ENCODE measurements at regions not wholly inside any gene's neighbourhood (a gene's known extent, or its start where the extent isn't known, plus 50 kb on each side); places are given as distances from the start of the nearest gene placed in this dataset.

GRCh38 chr1:214826619-214827018, 223.6 kb downstream of the CENPF start:
- no peak for ATAC-seq (ENCODE audit: low read depth)
- H4K20me1 ChIP-seq (ENCODE audit: insufficient read depth, low read length): no peaks in the 10 kb centered on the region
- no peak for TF ChIP-seq SMC3 (IDR thresholded peaks at IDR 0.05; ENCODE audit: low read depth, low read length)
- no peak for TF ChIP-seq NFE2L2 (IDR thresholded peaks at IDR 0.05; ENCODE audit: low read depth, low read length)
- TF ChIP-seq RFX5 (IDR thresholded peaks at IDR 0.05; ENCODE audit: low read depth, low read length): no peak
- TF ChIP-seq RCOR1 (IDR thresholded peaks at IDR 0.05; ENCODE audit: insufficient replicate concordance, low read length): no peak
- TF ChIP-seq MAFK (IDR thresholded peaks at IDR 0.05; ENCODE audit: low read depth, low read length): no peak
- no peak for TF ChIP-seq POLR2A (IDR thresholded peaks at IDR 0.05; ENCODE audit: low read depth, low read length)
- TF ChIP-seq, protein P1, sequence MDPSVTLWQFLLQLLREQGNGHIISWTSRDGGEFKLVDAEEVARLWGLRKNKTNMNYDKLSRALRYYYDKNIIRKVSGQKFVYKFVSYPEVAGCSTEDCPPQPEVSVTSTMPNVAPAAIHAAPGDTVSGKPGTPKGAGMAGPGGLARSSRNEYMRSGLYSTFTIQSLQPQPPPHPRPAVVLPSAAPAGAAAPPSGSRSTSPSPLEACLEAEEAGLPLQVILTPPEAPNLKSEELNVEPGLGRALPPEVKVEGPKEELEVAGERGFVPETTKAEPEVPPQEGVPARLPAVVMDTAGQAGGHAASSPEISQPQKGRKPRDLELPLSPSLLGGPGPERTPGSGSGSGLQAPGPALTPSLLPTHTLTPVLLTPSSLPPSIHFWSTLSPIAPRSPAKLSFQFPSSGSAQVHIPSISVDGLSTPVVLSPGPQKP (IDR thresholded peaks at IDR 0.05; ENCODE audit: borderline replicate concordance, low read depth, low read length): no peak
- TF ChIP-seq, protein P2, sequence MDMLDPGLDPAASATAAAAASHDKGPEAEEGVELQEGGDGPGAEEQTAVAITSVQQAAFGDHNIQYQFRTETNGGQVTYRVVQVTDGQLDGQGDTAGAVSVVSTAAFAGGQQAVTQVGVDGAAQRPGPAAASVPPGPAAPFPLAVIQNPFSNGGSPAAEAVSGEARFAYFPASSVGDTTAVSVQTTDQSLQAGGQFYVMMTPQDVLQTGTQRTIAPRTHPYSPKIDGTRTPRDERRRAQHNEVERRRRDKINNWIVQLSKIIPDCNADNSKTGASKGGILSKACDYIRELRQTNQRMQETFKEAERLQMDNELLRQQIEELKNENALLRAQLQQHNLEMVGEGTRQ (IDR thresholded peaks at IDR 0.05; ENCODE audit: low read depth, low read length): no peak
- TF ChIP-seq CHD1 (IDR thresholded peaks at IDR 0.05; ENCODE audit: low read depth, low read length): no peak
- TF ChIP-seq MAZ (IDR thresholded peaks at IDR 0.05; ENCODE audit: borderline replicate concordance, low read depth, low read length): no peak
- no peak for TF ChIP-seq RAD21 (IDR thresholded peaks at IDR 0.05; ENCODE audit: low read length)
- no peak for TF ChIP-seq CEBPB (IDR thresholded peaks at IDR 0.05; ENCODE audit: low read depth, low read length)
- TF ChIP-seq FOS (IDR thresholded peaks at IDR 0.05; ENCODE audit: low read depth, low read length): no peak
- no peak for TF ChIP-seq CTCF (conservative IDR thresholded peaks at IDR 0.05; ENCODE audit: low read depth, low read length)
- no peak for TF ChIP-seq MXI1 (IDR thresholded peaks at IDR 0.05; ENCODE audit: borderline replicate concordance, low read depth, low read length)
- no peak for TF ChIP-seq BHLHE40 (IDR thresholded peaks at IDR 0.05; ENCODE audit: low read depth, low read length)
- H3K14ac ChIP-seq (replicated peaks; ENCODE audit: low read depth, low read length): no peak overlapping the region
- H2AFZ ChIP-seq (replicated peaks; ENCODE audit: low read length, poor library complexity): no peak overlapping the region
- H2AK9ac ChIP-seq (replicated peaks; ENCODE audit: low read depth, low read length, poor library complexity): no peak overlapping the region
- H3K79me1 ChIP-seq (ENCODE audit: low read depth in 1 of 2, low read length in 2 of 2): no peaks in the 10 kb centered on the region
- no peak overlapping the region for H3K27ac ChIP-seq (ENCODE audit: insufficient read depth, low read length)
- no peak overlapping the region for H4K91ac ChIP-seq (ENCODE audit: insufficient read depth, low read depth, low read length)
- H2BK5ac ChIP-seq (ENCODE audit: low read depth, low read length, poor library complexity, severe bottlenecking): no peak overlapping the region
- H3K27me3 ChIP-seq (ENCODE audit: control insufficient read depth, insufficient read depth, low read length): no peaks in the 10 kb centered on the region
- H4K5ac ChIP-seq (ENCODE audit: low read depth, low read length): no peak overlapping the region
- no peaks in the 10 kb centered on the region for H3K36me3 ChIP-seq (ENCODE audit: control insufficient read depth, insufficient read depth, low read length)
- no peak overlapping the region for H3K56ac ChIP-seq (ENCODE audit: extremely low read depth, insufficient read depth, low read length)
- no peak overlapping the region for H2BK120ac ChIP-seq (ENCODE audit: low read depth, low read length)
- no peak overlapping the region for H3K18ac ChIP-seq (ENCODE audit: low read depth, low read length)
- no peak overlapping the region for H2BK20ac ChIP-seq (ENCODE audit: low read depth, low read length)
- 80% methylated on average over 1 of the region's 4 CpGs; no CpG with 5 or more reads in 1 of the 2 experiments for WGBS, 2 experiments (ENCODE audit: extremely low coverage in 2 of 2, insufficient read length in 1 of 2)
- BruUV-seq (replicated peaks): no TSS peak
- CTCF ChIA-PET: no interaction called here
- dilution Hi-C loops (cut with HindIII; ENCODE audit: low sequenced_read_pairs, unreplicated experiment) (no loop called here), intact Hi-C loops (cut with micrococcal nuclease) (no loop called here), in situ Hi-C loops (cut with MboI; ENCODE audit: low sequenced_read_pairs) (no loop called here)
- no peak for DNase-seq
- H3K4me1 ChIP-seq (ENCODE audit: control insufficient read depth, insufficient read depth, low read length): no peaks in the 10 kb centered on the region
- H3K9me1 ChIP-seq (ENCODE audit: insufficient read depth, low read length): no peaks in the 10 kb centered on the region
- no peak overlapping the region for H3K4ac ChIP-seq (ENCODE audit: low read depth, low read length)
- H3K4me2 ChIP-seq (ENCODE audit: low read depth, low read length): no peak overlapping the region
- POLR2A ChIA-PET (ENCODE audit: unreplicated experiment): no interaction called here
- H2BK15ac ChIP-seq (ENCODE audit: low read depth, low read length): no peak overlapping the region
- no peaks in the 10 kb centered on the region; the same call in 1 of the 2 replicates for H3K9me3 ChIP-seq (ENCODE audit: control insufficient read depth, insufficient read depth, low read length)
- H2AK5ac ChIP-seq (ENCODE audit: low read depth, low read length): no peak overlapping the region
- no peak overlapping the region for H3K9ac ChIP-seq (ENCODE audit: low read depth, low read length)
- H3K23ac ChIP-seq (ENCODE audit: low read depth, low read length): no peak overlapping the region
- H3K4me3 ChIP-seq (ENCODE audit: insufficient read depth, low read depth, low read length): no peak overlapping the region
- H4K8ac ChIP-seq (ENCODE audit: low read depth in 2 of 2, low read length in 2 of 2): no peak overlapping the region

Data from IMR-90 (cell line).